ENCODE measurements at regions not wholly inside any gene's neighbourhood (a gene's known extent, or its start where the extent isn't known, plus 50 kb on each side); places are given as distances from the start of the nearest gene placed in this dataset.
A peak's percentile ranks its signal among the peaks of the same experiment; 100 is the strongest.

DNA sequence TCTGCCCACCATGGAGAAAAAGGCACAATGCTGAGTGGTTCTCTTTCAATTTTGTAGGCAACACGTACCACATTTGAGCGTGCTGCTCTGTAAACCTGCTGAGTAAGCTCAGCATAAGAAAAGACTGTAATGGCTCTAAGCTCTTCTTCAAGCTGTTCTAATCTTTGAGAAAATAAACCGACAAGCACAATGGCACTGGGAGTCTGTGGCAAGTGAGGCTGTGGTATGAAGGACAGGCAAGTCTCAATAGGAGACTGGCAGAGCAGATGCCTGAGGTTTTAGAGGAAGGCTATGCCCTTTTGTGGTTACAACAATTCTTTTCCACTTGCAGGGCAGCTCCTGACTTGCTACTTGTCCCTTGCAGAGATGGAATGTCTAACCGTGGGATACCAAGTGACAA, 136.7 kb upstream of the EXOC2 start:
- DNase-seq (ENCODE audit: low spot score): no peak
- H3K36me3 Mint-ChIP-seq: peaks cover 37% of the 10 kb centered on the region
- H3K4me1 Mint-ChIP-seq: peaks cover 21% of the 10 kb centered on the region
- H3K27me3 Mint-ChIP-seq (ENCODE audit: low read depth): peaks cover 8% of the 10 kb centered on the region
- ATAC-seq: peak; percentile 91
- ChIA-PET CTCF (interaction anchor here (1.0 kb wide), 1 partner anchor 65 kb away, joined by 5 read pairs; no protein-coding TSS in a partner anchor), POLR2A (no interaction called here)
- TF ChIP-seq GRHL2 (CRISPR knock-in tag; IDR thresholded peaks at IDR 0.05; ENCODE audit: insufficient replicate concordance, severe bottlenecking): no peak
- TF ChIP-seq TEAD1 (CRISPR knock-in tag; IDR thresholded peaks at IDR 0.05): peak; percentile 28; the same call in 1 of the 2 replicates
- TF ChIP-seq SP1 (CRISPR knock-in tag; conservative IDR thresholded peaks at IDR 0.05): no peak
- TF ChIP-seq, protein P1, sequence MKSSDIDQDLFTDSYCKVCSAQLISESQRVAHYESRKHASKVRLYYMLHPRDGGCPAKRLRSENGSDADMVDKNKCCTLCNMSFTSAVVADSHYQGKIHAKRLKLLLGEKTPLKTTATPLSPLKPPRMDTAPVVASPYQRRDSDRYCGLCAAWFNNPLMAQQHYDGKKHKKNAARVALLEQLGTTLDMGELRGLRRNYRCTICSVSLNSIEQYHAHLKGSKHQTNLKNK (CRISPR knock-in tag; IDR thresholded peaks at IDR 0.05): peak; percentile 92
- no peak for TF ChIP-seq ZNF121 (CRISPR knock-in tag; IDR thresholded peaks at IDR 0.05)
- TF ChIP-seq, protein P2, sequence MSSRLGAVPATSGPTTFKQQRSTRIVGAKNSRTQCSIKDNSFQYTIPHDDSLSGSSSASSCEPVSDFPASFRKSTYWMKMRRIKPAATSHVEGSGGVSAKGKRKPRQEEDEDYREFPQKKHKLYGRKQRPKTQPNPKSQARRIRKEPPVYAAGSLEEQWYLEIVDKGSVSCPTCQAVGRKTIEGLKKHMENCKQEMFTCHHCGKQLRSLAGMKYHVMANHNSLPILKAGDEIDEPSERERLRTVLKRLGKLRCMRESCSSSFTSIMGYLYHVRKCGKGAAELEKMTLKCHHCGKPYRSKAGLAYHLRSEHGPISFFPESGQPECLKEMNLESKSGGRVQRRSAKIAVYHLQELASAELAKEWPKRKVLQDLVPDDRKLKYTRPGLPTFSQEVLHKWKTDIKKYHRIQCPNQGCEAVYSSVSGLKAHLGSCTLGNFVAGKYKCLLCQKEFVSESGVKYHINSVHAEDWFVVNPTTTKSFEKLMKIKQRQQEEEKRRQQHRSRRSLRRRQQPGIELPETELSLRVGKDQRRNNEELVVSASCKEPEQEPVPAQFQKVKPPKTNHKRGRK (CRISPR knock-in tag; IDR thresholded peaks at IDR 0.05; ENCODE audit: borderline replicate concordance): no peak
- TF ChIP-seq, protein P3, sequence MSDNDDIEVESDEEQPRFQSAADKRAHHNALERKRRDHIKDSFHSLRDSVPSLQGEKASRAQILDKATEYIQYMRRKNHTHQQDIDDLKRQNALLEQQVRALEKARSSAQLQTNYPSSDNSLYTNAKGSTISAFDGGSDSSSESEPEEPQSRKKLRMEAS (CRISPR knock-in tag; IDR thresholded peaks at IDR 0.05): no peak
- no peak for TF ChIP-seq NR2C2 (CRISPR knock-in tag; IDR thresholded peaks at IDR 0.05)
- no peak overlapping the region for H3K4me3 Mint-ChIP-seq
- peaks cover 55% of the 10 kb centered on the region for H3K9me3 Mint-ChIP-seq
- peak overlapping the region; percentile 13; the same call in 1 of the 2 replicates for H3K27ac Mint-ChIP-seq

DNA sequence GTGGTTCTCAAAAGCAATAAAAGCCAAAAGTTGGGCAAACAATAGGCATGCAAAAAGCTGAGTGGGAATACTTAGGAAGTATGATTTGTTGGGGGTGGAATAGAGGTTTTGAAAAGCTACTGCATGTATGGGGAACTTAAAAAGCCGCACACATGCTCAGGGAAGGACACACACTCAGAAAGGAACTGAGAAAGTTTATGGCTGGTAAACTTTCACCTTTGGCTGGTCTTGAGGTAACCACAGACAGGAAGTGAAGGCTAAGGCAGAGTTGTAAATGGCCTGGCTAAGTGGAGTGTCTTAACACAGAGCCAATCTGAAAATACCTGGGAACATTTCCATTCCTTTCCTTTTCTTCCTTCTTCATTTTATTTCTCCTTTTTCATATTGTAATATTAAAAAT, 134.5 kb upstream of the EXOC2 start:
- H3K4me1 Mint-ChIP-seq: peaks cover 19% of the 10 kb centered on the region
- no peak overlapping the region for H3K27ac Mint-ChIP-seq
- no peak overlapping the region for H3K4me3 Mint-ChIP-seq
- peaks cover 36% of the 10 kb centered on the region for H3K36me3 Mint-ChIP-seq
- ChIA-PET CTCF (no interaction called here), POLR2A (no interaction called here)
- ATAC-seq (no peak), DNase-seq (ENCODE audit: low spot score) (no peak)
- peaks cover 8% of the 10 kb centered on the region for H3K27me3 Mint-ChIP-seq (ENCODE audit: low read depth)
- H3K9me3 Mint-ChIP-seq: peaks cover 49% of the 10 kb centered on the region
- TF ChIP-seq, protein P4, sequence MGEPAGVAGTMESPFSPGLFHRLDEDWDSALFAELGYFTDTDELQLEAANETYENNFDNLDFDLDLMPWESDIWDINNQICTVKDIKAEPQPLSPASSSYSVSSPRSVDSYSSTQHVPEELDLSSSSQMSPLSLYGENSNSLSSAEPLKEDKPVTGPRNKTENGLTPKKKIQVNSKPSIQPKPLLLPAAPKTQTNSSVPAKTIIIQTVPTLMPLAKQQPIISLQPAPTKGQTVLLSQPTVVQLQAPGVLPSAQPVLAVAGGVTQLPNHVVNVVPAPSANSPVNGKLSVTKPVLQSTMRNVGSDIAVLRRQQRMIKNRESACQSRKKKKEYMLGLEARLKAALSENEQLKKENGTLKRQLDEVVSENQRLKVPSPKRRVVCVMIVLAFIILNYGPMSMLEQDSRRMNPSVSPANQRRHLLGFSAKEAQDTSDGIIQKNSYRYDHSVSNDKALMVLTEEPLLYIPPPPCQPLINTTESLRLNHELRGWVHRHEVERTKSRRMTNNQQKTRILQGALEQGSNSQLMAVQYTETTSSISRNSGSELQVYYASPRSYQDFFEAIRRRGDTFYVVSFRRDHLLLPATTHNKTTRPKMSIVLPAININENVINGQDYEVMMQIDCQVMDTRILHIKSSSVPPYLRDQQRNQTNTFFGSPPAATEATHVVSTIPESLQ (CRISPR knock-in tag; IDR thresholded peaks at IDR 0.05): no peak
- no peak for TF ChIP-seq SMAD3 (CRISPR knock-in tag; IDR thresholded peaks at IDR 0.05; ENCODE audit: borderline replicate concordance)
- TF ChIP-seq NFYB (CRISPR knock-in tag; conservative IDR thresholded peaks at IDR 0.05; ENCODE audit: low read depth): no peak
- no peak for TF ChIP-seq SOX15 (CRISPR knock-in tag; IDR thresholded peaks at IDR 0.05)
- TF ChIP-seq JUN (CRISPR knock-in tag; IDR thresholded peaks at IDR 0.05): no peak
- TF ChIP-seq ZNF232 (CRISPR knock-in tag; IDR thresholded peaks at IDR 0.05): no peak
- TF ChIP-seq CREM (CRISPR knock-in tag; IDR thresholded peaks at IDR 0.05): no peak
- no peak for TF ChIP-seq ZNF121 (CRISPR knock-in tag; IDR thresholded peaks at IDR 0.05)
- no peak for TF ChIP-seq SMAD4 (CRISPR knock-in tag; IDR thresholded peaks at IDR 0.05)
- no peak for TF ChIP-seq IRF2 (CRISPR knock-in tag; IDR thresholded peaks at IDR 0.05; ENCODE audit: borderline replicate concordance, low read depth)
- TF ChIP-seq, protein P5, sequence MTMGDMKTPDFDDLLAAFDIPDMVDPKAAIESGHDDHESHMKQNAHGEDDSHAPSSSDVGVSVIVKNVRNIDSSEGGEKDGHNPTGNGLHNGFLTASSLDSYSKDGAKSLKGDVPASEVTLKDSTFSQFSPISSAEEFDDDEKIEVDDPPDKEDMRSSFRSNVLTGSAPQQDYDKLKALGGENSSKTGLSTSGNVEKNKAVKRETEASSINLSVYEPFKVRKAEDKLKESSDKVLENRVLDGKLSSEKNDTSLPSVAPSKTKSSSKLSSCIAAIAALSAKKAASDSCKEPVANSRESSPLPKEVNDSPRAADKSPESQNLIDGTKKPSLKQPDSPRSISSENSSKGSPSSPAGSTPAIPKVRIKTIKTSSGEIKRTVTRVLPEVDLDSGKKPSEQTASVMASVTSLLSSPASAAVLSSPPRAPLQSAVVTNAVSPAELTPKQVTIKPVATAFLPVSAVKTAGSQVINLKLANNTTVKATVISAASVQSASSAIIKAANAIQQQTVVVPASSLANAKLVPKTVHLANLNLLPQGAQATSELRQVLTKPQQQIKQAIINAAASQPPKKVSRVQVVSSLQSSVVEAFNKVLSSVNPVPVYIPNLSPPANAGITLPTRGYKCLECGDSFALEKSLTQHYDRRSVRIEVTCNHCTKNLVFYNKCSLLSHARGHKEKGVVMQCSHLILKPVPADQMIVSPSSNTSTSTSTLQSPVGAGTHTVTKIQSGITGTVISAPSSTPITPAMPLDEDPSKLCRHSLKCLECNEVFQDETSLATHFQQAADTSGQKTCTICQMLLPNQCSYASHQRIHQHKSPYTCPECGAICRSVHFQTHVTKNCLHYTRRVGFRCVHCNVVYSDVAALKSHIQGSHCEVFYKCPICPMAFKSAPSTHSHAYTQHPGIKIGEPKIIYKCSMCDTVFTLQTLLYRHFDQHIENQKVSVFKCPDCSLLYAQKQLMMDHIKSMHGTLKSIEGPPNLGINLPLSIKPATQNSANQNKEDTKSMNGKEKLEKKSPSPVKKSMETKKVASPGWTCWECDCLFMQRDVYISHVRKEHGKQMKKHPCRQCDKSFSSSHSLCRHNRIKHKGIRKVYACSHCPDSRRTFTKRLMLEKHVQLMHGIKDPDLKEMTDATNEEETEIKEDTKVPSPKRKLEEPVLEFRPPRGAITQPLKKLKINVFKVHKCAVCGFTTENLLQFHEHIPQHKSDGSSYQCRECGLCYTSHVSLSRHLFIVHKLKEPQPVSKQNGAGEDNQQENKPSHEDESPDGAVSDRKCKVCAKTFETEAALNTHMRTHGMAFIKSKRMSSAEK (CRISPR knock-in tag; IDR thresholded peaks at IDR 0.05; ENCODE audit: borderline replicate concordance): no peak
- TF ChIP-seq, protein P6, sequence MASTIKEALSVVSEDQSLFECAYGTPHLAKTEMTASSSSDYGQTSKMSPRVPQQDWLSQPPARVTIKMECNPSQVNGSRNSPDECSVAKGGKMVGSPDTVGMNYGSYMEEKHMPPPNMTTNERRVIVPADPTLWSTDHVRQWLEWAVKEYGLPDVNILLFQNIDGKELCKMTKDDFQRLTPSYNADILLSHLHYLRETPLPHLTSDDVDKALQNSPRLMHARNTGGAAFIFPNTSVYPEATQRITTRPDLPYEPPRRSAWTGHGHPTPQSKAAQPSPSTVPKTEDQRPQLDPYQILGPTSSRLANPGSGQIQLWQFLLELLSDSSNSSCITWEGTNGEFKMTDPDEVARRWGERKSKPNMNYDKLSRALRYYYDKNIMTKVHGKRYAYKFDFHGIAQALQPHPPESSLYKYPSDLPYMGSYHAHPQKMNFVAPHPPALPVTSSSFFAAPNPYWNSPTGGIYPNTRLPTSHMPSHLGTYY (CRISPR knock-in tag; IDR thresholded peaks at IDR 0.05): no peak
- TF ChIP-seq, protein P7, sequence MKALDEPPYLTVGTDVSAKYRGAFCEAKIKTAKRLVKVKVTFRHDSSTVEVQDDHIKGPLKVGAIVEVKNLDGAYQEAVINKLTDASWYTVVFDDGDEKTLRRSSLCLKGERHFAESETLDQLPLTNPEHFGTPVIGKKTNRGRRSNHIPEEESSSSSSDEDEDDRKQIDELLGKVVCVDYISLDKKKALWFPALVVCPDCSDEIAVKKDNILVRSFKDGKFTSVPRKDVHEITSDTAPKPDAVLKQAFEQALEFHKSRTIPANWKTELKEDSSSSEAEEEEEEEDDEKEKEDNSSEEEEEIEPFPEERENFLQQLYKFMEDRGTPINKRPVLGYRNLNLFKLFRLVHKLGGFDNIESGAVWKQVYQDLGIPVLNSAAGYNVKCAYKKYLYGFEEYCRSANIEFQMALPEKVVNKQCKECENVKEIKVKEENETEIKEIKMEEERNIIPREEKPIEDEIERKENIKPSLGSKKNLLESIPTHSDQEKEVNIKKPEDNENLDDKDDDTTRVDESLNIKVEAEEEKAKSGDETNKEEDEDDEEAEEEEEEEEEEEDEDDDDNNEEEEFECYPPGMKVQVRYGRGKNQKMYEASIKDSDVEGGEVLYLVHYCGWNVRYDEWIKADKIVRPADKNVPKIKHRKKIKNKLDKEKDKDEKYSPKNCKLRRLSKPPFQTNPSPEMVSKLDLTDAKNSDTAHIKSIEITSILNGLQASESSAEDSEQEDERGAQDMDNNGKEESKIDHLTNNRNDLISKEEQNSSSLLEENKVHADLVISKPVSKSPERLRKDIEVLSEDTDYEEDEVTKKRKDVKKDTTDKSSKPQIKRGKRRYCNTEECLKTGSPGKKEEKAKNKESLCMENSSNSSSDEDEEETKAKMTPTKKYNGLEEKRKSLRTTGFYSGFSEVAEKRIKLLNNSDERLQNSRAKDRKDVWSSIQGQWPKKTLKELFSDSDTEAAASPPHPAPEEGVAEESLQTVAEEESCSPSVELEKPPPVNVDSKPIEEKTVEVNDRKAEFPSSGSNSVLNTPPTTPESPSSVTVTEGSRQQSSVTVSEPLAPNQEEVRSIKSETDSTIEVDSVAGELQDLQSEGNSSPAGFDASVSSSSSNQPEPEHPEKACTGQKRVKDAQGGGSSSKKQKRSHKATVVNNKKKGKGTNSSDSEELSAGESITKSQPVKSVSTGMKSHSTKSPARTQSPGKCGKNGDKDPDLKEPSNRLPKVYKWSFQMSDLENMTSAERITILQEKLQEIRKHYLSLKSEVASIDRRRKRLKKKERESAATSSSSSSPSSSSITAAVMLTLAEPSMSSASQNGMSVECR (CRISPR knock-in tag; IDR thresholded peaks at IDR 0.05; ENCODE audit: borderline replicate concordance): no peak
- no peak for TF ChIP-seq ZNF416 (CRISPR knock-in tag; IDR thresholded peaks at IDR 0.05)
